Right atrium auricular region (tissue), 2 donors: ENCODE measurements at regions not wholly inside any gene's neighbourhood (a gene's known extent, or its start where the extent isn't known, plus 50 kb on each side); places are given as distances from the start of the nearest gene placed in this dataset.
"Not testable (repeated sequence)": the region's sequence is repeated elsewhere in the genome, so short reads cannot be mapped to it uniquely, and the experiment has no call there.

ENCODE experiments used
- DNase-seq: peaks from one replicate; pipeline ENCODE4 v3.0.0-alpha.2; 2019; ENCODE audit warnings: low spot score
- H3K27ac ChIP-seq, 2 donors: fragments of 200-600 bp; sonication (generic); 1 replicate in 1 of 2; 2 replicates in 1 of 2; pipeline ENCODE4 v1.5.1; 2016 to 2019
- H3K27me3 ChIP-seq, 2 donors: fragments of 200-600 bp; sonication (generic); one replicate each; pipeline versions ENCODE4 v1.5.1 to v1.6.0; 2017 to 2019
- H3K36me3 ChIP-seq: fragments of 200-600 bp; sonication (generic); one replicate; pipeline ENCODE4 v1.5.1; 2016
- H3K4me1 ChIP-seq, 2 donors: fragments of 200-600 bp; sonication (generic); one replicate each; pipeline versions ENCODE4 v1.5.1 to v1.6.0; 2017 to 2019
- H3K4me3 ChIP-seq, 2 donors: fragments of 200-600 bp; sonication (generic); 1 replicate in 1 of 2; 2 replicates in 1 of 2; pipeline ENCODE4 v1.5.1; 2017 to 2019; ENCODE audit warnings: mild to moderate bottlenecking in 1 of 2, moderate library complexity in 1 of 2
- H3K9me3 ChIP-seq, 2 donors: fragments of 200-600 bp; sonication (generic); one replicate each; pipeline ENCODE4 v1.5.1; 2019
- TF ChIP-seq, protein P1 (sequence below), 2 donors: fragments of 200-600 bp; sonication (generic); IDR thresholded peaks; one replicate each; pipeline ENCODE4 v1.5.1; 2019; ENCODE audit warnings: antibody characterized with exemption in 2 of 2

DNA sequence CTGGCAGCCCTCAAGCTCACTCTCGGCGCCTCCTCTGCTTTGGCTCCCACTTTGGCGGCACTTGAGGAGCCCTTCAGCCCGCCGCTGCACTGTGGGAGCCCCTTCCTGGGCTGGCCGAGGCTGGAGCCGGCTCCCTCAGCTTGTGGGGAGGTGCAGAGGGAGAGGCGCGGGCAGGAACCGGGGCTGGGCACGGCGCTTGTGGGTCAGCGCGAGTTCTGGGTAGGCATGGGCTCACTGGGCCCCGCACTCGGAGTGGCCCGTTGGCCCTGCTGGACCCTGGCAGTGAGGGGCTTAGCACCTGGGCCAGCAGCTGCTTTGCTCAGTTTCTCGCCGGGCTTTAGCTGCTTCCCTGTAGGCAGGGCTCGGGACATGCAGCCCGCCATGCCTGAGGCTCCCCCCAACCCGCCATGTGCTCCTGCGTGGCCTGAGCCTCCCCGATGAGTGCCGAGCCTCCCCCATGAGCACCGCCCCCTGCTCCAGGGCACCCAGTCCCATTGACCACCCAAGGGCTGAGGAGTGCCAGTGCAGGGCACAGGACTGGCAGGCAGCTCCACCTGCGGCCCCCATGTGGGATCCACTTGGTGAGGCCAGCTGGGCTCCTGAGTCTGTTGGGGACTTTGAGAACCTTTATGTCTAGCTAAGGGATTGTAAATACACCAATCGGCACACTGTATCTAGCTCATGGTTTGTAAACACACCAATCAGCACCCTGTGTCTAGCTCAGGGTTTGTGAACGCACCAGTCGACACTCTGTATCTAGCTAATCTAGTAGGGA is 101.5 kb upstream of the DRD5 start:
- Histone ChIP-seq H3K36me3 (no peaks in the 10 kb centered on the region), H3K27me3 (no peaks in the 10 kb centered on the region), H3K27ac (no peak overlapping the region), H3K4me1 (no peaks in the 10 kb centered on the region), H3K4me3 (no peak overlapping the region), H3K9me3 (no peaks in the 10 kb centered on the region)
- DNase-seq, result no peak
- TF ChIP-seq, protein P1, sequence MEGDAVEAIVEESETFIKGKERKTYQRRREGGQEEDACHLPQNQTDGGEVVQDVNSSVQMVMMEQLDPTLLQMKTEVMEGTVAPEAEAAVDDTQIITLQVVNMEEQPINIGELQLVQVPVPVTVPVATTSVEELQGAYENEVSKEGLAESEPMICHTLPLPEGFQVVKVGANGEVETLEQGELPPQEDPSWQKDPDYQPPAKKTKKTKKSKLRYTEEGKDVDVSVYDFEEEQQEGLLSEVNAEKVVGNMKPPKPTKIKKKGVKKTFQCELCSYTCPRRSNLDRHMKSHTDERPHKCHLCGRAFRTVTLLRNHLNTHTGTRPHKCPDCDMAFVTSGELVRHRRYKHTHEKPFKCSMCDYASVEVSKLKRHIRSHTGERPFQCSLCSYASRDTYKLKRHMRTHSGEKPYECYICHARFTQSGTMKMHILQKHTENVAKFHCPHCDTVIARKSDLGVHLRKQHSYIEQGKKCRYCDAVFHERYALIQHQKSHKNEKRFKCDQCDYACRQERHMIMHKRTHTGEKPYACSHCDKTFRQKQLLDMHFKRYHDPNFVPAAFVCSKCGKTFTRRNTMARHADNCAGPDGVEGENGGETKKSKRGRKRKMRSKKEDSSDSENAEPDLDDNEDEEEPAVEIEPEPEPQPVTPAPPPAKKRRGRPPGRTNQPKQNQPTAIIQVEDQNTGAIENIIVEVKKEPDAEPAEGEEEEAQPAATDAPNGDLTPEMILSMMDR (IDR thresholded peaks at IDR 0.05), result no peak

DNA sequence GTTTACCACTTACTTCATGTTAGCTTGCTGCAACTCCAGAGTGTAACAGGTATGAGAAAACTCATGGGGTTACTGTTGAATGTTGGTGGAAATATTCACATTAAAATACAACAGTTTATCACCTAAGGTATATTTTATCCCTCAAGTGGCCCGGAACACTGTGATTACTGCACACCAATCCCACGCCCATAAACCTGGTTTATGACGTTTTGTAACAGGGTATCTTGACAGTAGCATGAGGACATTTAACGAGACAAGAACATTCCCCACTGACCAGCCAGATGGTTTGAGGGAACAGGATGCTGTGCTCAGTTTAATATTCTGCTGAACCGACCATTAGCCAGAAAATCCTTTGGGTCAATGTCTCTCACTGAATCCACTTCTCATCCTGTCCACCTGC is 98.3 kb upstream of the DRD5 start:
- not testable (repeated sequence) for H3K36me3 ChIP-seq, H3K27me3 ChIP-seq, H3K27ac ChIP-seq, DNase-seq, H3K4me3 ChIP-seq, H3K4me1 ChIP-seq, H3K9me3 ChIP-seq

GRCh38 chr4:9685016-9685415 is 96.4 kb upstream of the DRD5 start:
- not testable (repeated sequence) for H3K4me1 ChIP-seq, H3K27ac ChIP-seq, H3K27me3 ChIP-seq, H3K36me3 ChIP-seq, H3K9me3 ChIP-seq, DNase-seq, H3K4me3 ChIP-seq

DNA sequence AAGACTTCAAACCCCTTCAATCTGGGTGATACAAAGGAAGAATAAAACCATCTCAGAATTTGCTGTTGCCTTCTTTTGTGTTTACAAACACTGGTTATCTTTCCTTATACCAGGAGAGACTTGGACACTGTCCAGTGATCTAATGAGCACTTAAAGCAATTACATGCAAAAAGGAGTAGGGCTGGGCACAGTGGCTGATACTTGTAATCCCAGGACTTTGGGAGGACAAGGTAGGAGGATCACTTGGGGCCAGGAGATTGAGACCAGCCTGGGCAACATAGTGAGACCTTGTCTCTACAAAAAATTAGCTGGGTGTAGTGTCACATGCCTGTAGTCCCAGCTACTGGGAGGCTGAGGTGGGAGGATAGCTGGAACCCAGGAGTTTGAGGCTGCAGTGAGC is 95.7 kb upstream of the DRD5 start:
- DNase-seq, result no peak
- TF ChIP-seq, protein P1 (IDR thresholded peaks at IDR 0.05), result no peak
- Histone ChIP-seq H3K27ac (no peak overlapping the region), H3K36me3 (no peaks in the 10 kb centered on the region), H3K9me3 (no peaks in the 10 kb centered on the region), H3K27me3 (no peaks in the 10 kb centered on the region), H3K4me1 (no peaks in the 10 kb centered on the region), H3K4me3 (no peak overlapping the region)

GRCh38 chr4:9690636-9691237 is 90.7 kb upstream of the DRD5 start:
- DNase-seq, H3K36me3 ChIP-seq, H3K9me3 ChIP-seq, H3K4me1 ChIP-seq, H3K27me3 ChIP-seq: not testable (repeated sequence)
- Histone ChIP-seq H3K4me3 (peak overlapping the region; percentile 57 to 67), H3K27ac (peak overlapping the region; percentile 71 to 80)

- peak; percentile 95 for DNase-seq
- Histone ChIP-seq H3K36me3 (no peaks in the 10 kb centered on the region), H3K4me1 (peaks cover 0 to 4% of the 10 kb centered on the region in 2 donors), H3K9me3 (no peaks in the 10 kb centered on the region), H3K4me3 (peak overlapping the region; percentile 57 to 67), H3K27ac (peak overlapping the region; percentile 71 to 80), H3K27me3 (no peaks in the 10 kb centered on the region)
- TF ChIP-seq, protein P1 (IDR thresholded peaks at IDR 0.05), result no peak
These were observed 90.0 kb upstream of the DRD5 start for GRCh38 chr4:9691238-9692065.

DNA sequence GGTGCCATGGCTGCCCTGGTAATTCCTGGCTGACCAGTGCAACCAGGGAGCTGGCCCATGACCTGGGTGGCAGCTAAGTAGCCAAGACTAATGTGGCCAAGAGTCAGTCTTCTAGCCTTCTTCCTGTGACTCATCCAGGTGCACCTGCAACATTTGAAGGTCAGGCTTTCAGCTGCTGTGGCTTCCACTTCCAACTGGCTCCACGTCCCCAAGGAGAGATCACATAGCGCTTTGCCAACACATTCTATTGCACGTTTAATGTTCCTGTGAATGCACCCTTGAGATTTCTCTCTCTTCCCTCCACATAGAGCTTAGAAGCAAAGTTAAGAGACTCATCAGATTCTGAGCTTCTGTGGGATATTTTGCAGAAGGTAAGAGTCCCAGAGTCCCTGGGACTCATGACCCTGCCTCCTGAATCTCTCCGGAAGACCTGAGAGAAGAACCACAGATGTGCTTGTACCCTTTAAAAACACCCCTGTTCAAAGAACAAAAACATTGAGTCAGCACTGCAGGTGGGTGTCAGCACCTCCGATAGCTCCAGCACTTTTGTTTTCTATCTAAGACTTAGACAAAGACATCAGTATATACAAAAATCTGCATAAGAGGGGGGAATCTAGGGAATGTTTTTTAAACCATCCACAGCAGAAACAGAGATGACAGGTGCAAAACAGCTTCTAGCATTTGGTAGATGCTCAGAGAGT is 88.5 kb upstream of the DRD5 start:
- not testable (repeated sequence) for H3K27ac ChIP-seq, H3K9me3 ChIP-seq, H3K4me1 ChIP-seq, H3K27me3 ChIP-seq, DNase-seq, H3K36me3 ChIP-seq, H3K4me3 ChIP-seq

DNA sequence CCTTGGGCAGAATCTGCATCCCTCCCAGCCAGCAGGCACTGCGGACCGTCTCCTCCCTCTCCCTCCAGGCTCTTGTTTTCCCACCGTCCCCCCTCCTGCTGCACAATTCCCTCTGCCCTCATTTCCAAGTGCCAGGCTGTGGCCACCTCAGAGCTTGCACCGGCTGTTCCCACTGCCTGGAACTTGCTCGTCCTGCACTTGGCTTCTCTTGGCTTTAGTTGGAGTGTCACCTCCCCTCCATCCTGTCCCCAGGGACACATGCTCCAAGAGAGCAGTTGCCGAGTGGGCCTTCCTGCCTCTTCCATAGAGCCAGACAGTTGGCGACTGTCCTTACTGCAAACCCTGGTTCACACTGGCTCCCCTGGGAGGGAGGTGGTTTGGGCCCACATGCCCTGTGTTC is 87.0 kb upstream of the DRD5 start:
- DNase-seq, H3K36me3 ChIP-seq, H3K4me1 ChIP-seq, H3K4me3 ChIP-seq, H3K27me3 ChIP-seq, H3K9me3 ChIP-seq, H3K27ac ChIP-seq: not testable (repeated sequence)
